Vagina (tissue), 2 donors: ENCODE measurements at regions not wholly inside any gene's neighbourhood (a gene's known extent, or its start where the extent isn't known, plus 50 kb on each side); places are given as distances from the start of the nearest gene placed in this dataset.

Experiments
- DNase-seq, 2 donors: peaks; one replicate each; pipeline ENCODE4 v3.0.0-alpha.2; 2017; ENCODE audit errors: extremely low spot score in 2 of 2
- H3K27ac ChIP-seq: fragments of 200-600 bp; sonication (generic); one replicate; pipeline ENCODE4 v1.5.1; 2019
- H3K27me3 ChIP-seq: fragments of 200-600 bp; sonication (generic); one replicate; pipeline ENCODE4 v1.5.1; 2019
- H3K36me3 ChIP-seq, 2 donors: fragments of 200-600 bp; sonication (generic); one replicate each; pipeline ENCODE4 v1.5.1; 2017 to 2019
- H3K4me1 ChIP-seq: fragments of 200-600 bp; sonication (generic); one replicate; pipeline ENCODE4 v1.5.1; 2019
- H3K4me3 ChIP-seq, 2 donors: fragments of 200-600 bp; sonication (generic); 1 replicate in 1 of 2; 2 replicates in 1 of 2; pipeline ENCODE4 v1.5.1; 2016 to 2019
- H3K9me3 ChIP-seq: fragments of 200-600 bp; sonication (generic); one replicate; pipeline ENCODE4 v1.5.1; 2019
- POLR2A ChIP-seq, 2 donors: fragments of 450-650 bp; IDR thresholded peaks; one replicate each; pipeline ENCODE4 v1.6.1; 2017; ENCODE audit warnings: antibody characterized with exemption in 2 of 2, mild to moderate bottlenecking in 2 of 2, moderate library complexity in 2 of 2
- POLR2AphosphoS5 ChIP-seq, 2 donors: sonication (generic); formaldehyde crosslinking; IDR thresholded peaks; one replicate each; pipeline ENCODE4 v1.9.0; 2017; ENCODE audit warnings: antibody characterized with exemption in 2 of 2, mild to moderate bottlenecking in 2 of 2, low read depth in 1 of 2; ENCODE audit not compliant: insufficient read depth in 1 of 2
- intact Hi-C: fragments of 100-400 bp; cut with DNase I; formaldehyde crosslinking; loops from one replicate; pipeline ENCODE4 v1.15.1; 2023
- TF ChIP-seq, protein P1 (sequence below), 3 experiments: fragments of 450-650 bp in 2 of 3; fragments of 200-600 bp in 1 of 3; sonication (generic) in 1 of 3; IDR thresholded peaks; one replicate each; pipeline ENCODE4 v1.5.1; 2017 to 2019; ENCODE audit warnings: antibody characterized with exemption in 3 of 3, mild to moderate bottlenecking in 2 of 3, moderate library complexity in 2 of 3

DNA sequence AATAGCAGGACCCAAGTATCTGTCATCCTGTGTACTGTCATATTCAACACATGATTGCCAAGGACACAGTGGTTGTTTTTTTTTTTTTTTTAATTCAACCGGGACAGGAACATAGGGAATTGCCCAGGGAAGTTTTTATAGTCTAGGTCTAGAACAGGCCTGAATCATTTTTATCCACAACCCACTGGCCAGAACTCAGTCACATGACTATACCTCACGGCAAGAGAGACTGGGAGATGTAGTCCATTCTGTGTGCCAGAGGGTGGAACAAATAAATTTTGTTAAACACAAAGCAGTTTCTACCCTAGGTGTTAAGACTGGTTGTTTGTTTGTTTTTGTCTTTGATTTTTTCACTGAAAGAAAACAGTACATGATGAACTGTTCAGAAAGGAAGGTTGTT lies 105.8 kb upstream of the SMARCA2 start:
- no peaks in the 10 kb centered on the region for H3K9me3 ChIP-seq
- intact Hi-C loops = no loop called here

GRCh38 chr9:1910269-1910811 lies 104.8 kb upstream of the SMARCA2 start:
- no peak for DNase-seq
- H3K27me3 ChIP-seq = no peaks in the 10 kb centered on the region

More for the DNA sequence above, 105.8 kb upstream of the SMARCA2 start:
- Histone ChIP-seq H3K4me1 (no peaks in the 10 kb centered on the region), H3K4me3 (no peak overlapping the region), H3K27ac (no peak overlapping the region), H3K27me3 (no peaks in the 10 kb centered on the region), H3K36me3 (no peaks in the 10 kb centered on the region)
- DNase-seq = no peak
- no peak for TF ChIP-seq POLR2AphosphoS5 (IDR thresholded peaks at IDR 0.05; ENCODE audit: insufficient read depth in 1 of 2, low read depth in 1 of 2)
- TF ChIP-seq POLR2A (IDR thresholded peaks at IDR 0.05) = no peak
- TF ChIP-seq, protein P1, sequence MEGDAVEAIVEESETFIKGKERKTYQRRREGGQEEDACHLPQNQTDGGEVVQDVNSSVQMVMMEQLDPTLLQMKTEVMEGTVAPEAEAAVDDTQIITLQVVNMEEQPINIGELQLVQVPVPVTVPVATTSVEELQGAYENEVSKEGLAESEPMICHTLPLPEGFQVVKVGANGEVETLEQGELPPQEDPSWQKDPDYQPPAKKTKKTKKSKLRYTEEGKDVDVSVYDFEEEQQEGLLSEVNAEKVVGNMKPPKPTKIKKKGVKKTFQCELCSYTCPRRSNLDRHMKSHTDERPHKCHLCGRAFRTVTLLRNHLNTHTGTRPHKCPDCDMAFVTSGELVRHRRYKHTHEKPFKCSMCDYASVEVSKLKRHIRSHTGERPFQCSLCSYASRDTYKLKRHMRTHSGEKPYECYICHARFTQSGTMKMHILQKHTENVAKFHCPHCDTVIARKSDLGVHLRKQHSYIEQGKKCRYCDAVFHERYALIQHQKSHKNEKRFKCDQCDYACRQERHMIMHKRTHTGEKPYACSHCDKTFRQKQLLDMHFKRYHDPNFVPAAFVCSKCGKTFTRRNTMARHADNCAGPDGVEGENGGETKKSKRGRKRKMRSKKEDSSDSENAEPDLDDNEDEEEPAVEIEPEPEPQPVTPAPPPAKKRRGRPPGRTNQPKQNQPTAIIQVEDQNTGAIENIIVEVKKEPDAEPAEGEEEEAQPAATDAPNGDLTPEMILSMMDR (IDR thresholded peaks at IDR 0.05) = no peak

GRCh38 chr9:1913631-1914330 lies 101.4 kb upstream of the SMARCA2 start:
- intact Hi-C loops = no loop called here
- Histone ChIP-seq H3K4me3 (no peak overlapping the region), H3K27me3 (no peaks in the 10 kb centered on the region), H3K27ac (no peak overlapping the region), H3K36me3 (no peaks in the 10 kb centered on the region), H3K4me1 (no peaks in the 10 kb centered on the region), H3K9me3 (no peaks in the 10 kb centered on the region)
- TF ChIP-seq POLR2AphosphoS5 (IDR thresholded peaks at IDR 0.05; ENCODE audit: insufficient read depth in 1 of 2, low read depth in 1 of 2) (no peak), POLR2A (IDR thresholded peaks at IDR 0.05) (no peak)
- TF ChIP-seq, protein P1 (IDR thresholded peaks at IDR 0.05) = no peak
- no peak for DNase-seq

More at GRCh38 chr9:1910269-1910811, 104.8 kb upstream of the SMARCA2 start:
- Histone ChIP-seq H3K4me1 (no peaks in the 10 kb centered on the region), H3K36me3 (no peaks in the 10 kb centered on the region), H3K4me3 (no peak overlapping the region), H3K27ac (no peak overlapping the region), H3K9me3 (no peaks in the 10 kb centered on the region)
- TF ChIP-seq POLR2A (IDR thresholded peaks at IDR 0.05) (no peak), POLR2AphosphoS5 (IDR thresholded peaks at IDR 0.05; ENCODE audit: insufficient read depth in 1 of 2, low read depth in 1 of 2) (no peak)
- TF ChIP-seq, protein P1 (IDR thresholded peaks at IDR 0.05) = no peak
- intact Hi-C loops = no loop called here

DNA sequence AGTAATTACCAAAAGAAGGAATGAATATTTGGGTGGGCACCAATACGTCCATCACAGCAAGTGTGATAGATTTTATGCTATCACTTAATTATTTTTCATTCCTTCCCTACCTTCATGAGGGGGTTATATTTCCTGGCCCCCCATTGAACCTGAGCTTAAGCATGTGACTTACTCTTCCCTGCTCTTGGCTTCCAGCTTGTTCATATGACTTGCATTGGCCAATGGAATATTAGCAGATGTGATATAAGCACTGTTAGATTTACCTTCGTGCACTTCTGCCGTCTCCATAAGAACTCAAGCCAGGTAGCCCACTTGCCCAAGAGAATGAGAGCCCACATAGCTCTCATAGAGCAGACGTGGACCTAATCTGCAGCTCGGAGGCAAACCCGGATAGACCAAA lies 99.1 kb upstream of the SMARCA2 start:
- DNase-seq = no peak
- Histone ChIP-seq H3K9me3 (no peaks in the 10 kb centered on the region), H3K36me3 (no peaks in the 10 kb centered on the region), H3K4me1 (no peaks in the 10 kb centered on the region), H3K4me3 (no peak overlapping the region), H3K27ac (no peak overlapping the region), H3K27me3 (no peaks in the 10 kb centered on the region)
- TF ChIP-seq POLR2AphosphoS5 (IDR thresholded peaks at IDR 0.05; ENCODE audit: insufficient read depth in 1 of 2, low read depth in 1 of 2) (no peak), POLR2A (IDR thresholded peaks at IDR 0.05) (no peak)
- TF ChIP-seq, protein P1 (IDR thresholded peaks at IDR 0.05) = no peak
- intact Hi-C loops = no loop called here

DNA sequence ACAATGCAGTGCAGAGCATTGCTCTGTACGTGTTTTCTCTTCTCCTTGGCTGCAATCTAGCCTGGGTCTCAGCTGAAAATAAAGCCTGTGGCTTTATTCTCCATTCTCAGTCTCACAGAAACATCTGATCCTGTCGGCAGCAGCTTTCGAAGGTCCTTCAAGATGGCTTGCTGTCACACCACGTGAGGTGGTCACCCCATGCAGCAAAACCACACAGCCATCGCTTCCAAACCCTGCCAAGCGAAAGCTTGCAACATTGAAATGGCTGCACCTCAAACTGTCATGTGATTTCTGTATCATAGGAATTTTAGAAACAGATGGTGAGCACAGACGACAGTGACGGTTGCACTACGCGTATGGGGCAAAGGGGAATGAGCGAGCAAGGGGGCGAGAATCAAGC lies 98.5 kb upstream of the SMARCA2 start:
- TF ChIP-seq POLR2A (IDR thresholded peaks at IDR 0.05) (no peak), POLR2AphosphoS5 (IDR thresholded peaks at IDR 0.05; ENCODE audit: insufficient read depth in 1 of 2, low read depth in 1 of 2) (no peak)
- TF ChIP-seq, protein P1 (IDR thresholded peaks at IDR 0.05) = no peak
- no peaks in the 10 kb centered on the region for H3K36me3 ChIP-seq

More for the DNA sequence above, 98.5 kb upstream of the SMARCA2 start:
- H3K27ac ChIP-seq = no peak overlapping the region
- no peaks in the 10 kb centered on the region for H3K4me1 ChIP-seq
- intact Hi-C loops = no loop called here
- no peak overlapping the region for H3K4me3 ChIP-seq
- H3K27me3 ChIP-seq = no peaks in the 10 kb centered on the region
- no peak for DNase-seq
- H3K9me3 ChIP-seq = no peaks in the 10 kb centered on the region
